ENCODE measurements at regions not wholly inside any gene's neighbourhood (a gene's known extent, or its start where the extent isn't known, plus 50 kb on each side); places are given as distances from the start of the nearest gene placed in this dataset.
A peak's percentile ranks its signal among the peaks of the same experiment; 100 is the strongest.

DNA sequence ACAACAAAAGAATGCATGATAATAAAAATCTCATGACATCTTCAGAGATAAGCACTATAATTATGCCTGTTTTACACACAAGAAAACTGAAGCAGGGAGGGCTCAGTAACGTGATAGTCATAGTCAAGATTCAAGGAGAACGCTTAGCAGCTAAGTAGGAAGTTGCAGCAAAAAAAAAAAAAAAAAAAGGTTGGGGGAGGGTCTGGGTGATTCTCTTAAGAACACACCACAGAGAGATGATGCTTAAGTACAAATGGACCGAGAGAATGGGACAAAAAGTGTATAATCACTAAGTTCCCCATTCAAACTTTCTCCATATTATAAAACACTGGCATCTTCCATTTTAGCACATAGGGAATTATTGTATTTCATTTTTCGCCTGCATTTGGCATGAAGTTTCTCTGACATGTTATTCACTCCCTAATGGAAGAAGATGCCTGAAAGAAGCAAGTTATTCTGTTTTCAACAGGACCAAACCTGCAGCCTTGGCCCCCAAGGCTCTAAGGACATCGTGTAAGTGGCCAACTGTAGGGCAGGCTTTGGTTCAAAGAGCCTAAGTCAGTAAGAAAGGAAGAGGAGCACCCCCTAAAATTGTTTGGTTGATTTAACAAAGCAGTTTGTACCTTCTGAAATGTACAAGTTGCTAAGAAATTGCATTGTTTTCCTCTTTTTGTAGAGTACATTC is 142.9 kb upstream of the TMPO start:
- ATAC-seq (no peak), DNase-seq (ENCODE audit: low spot score) (no peak)

DNA sequence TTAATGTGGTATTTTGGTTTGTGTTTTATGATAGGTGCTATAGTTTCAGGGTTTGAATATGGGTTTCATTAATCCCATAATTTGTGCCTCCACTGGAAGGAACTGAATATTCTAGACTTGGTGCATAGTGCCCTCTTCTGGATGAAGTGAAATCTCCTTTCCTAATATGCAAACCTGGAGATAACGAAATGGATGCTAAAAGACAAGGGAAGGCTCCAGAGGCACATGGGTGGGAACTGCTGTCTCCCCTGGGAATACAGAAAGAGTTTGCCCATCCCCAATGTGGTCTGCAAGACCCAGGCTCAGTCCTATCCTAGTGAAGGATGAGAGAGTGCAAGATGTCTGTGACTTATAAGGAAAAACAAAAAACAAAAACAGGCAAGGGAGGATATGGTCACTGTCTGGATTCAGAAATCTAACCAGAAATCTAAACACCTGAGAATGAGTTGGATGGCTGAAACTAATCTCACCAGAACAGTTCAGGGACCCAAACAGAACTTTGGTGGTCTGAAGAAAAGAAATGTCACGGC is 142.3 kb upstream of the TMPO start:
- DNase-seq (ENCODE audit: low spot score): no peak

GRCh38 chr12:98374007-98374406 is 141.4 kb upstream of the TMPO start:
- no peak for DNase-seq (ENCODE audit: low spot score)
- no peak for ATAC-seq

More for the DNA sequence above, 142.3 kb upstream of the TMPO start:
- ATAC-seq: peak; percentile 76

- ATAC-seq: no peak
- DNase-seq (ENCODE audit: low spot score): no peak
These were observed 136.3 kb upstream of the TMPO start for GRCh38 chr12:98379106-98379505.

- no peak for DNase-seq (ENCODE audit: low spot score)
- ATAC-seq: no peak
These were observed 129.7 kb upstream of the TMPO start for GRCh38 chr12:98385641-98386040.

DNA sequence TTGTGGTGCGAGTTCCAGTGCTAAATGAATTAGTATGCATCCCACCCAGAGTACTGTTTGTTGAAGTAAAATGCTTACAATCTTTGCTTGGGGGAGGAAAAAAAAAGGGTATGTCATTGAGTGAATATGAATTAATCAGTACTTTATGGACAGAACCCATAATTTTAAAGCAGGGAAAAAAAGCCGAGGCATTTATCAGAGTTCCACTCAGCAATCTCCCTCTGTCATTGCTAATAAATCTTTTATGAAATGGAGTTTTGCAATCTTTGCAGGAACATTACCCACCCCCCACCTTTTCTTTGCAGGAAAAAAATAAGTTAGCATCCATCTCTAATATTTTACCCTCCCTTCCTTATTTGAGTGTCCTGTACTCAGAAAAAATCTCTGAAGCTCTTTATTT is 127.9 kb upstream of the TMPO start:
- DNase-seq (ENCODE audit: low spot score) (no peak), ATAC-seq (no peak)

GRCh38 chr12:98388126-98388525 is 127.3 kb upstream of the TMPO start:
- ATAC-seq: no peak

DNA sequence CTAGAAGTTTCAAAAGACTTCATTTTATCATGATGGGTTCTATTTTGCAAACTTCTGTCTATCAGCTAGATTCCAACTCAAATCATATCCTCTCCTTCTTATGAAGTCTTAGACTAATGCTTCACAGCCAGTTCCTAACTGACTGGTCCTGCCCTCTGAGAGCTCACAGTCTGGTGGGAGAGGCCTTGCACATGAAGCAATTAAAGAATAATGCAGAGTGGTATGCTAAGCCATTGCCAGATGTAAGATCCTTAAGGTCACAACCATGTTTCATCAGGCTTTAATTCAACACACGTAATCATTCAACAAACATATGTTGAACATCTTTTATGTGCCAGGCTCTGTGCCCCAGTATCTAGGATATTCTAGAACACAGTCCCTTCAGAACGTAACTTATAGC is 125.8 kb upstream of the TMPO start:
- no peak for ATAC-seq
- DNase-seq (ENCODE audit: low spot score): no peak

More at GRCh38 chr12:98388126-98388525, 127.3 kb upstream of the TMPO start:
- no peak for DNase-seq (ENCODE audit: low spot score)

GRCh38 chr12:98397323-98398105 is 117.9 kb upstream of the TMPO start:
- peak; percentile 100 for ATAC-seq

GRCh38 chr12:98399532-98399931 is 115.9 kb upstream of the TMPO start:
- ATAC-seq: no peak
- no peak for DNase-seq (ENCODE audit: low spot score)

More at GRCh38 chr12:98397323-98398105, 117.9 kb upstream of the TMPO start:
- peak; percentile 81 for DNase-seq (ENCODE audit: low spot score)

DNA sequence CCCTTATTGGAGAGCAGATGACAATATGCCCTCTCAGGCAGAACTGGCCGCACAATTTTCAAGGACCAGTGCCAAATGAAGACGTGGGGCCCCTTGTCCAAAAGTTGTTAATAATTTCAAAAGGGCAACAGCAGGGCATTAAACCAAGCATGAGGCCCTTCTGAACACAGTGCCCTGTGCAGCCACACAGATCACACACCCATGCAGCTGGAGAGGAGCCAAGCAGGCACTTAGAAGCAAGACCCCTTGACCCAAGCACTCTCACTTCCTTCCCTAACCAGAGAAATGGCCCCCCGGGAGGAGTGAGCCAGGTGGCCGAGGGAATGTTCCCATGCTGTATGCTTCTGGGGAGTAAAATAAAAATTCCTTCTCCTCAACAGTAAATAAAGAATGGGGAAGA is 114.0 kb upstream of the TMPO start:
- ATAC-seq (no peak), DNase-seq (ENCODE audit: low spot score) (no peak)

DNA sequence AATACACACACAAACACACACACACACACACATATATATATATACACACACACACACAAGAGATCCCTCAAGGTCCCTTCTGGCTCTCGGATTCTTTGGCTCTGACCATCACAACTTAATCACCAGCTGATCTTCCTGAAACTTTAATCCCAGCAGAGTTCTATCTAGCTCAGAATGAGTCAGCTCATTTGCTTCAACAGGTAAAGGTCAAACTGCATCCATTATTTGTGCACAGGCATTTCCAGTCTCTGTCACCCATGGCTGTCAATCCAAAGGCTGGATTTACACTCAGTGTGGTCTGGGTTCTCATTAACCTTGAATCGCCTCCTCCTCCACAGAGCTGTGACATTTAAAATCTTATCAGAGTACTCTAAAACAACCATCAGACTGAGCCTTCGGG is 113.3 kb upstream of the TMPO start:
- ATAC-seq: no peak
- no peak for DNase-seq (ENCODE audit: low spot score)

GRCh38 chr12:98402671-98403070 is 112.7 kb upstream of the TMPO start:
- DNase-seq (ENCODE audit: low spot score) (no peak), ATAC-seq (no peak)

DNA sequence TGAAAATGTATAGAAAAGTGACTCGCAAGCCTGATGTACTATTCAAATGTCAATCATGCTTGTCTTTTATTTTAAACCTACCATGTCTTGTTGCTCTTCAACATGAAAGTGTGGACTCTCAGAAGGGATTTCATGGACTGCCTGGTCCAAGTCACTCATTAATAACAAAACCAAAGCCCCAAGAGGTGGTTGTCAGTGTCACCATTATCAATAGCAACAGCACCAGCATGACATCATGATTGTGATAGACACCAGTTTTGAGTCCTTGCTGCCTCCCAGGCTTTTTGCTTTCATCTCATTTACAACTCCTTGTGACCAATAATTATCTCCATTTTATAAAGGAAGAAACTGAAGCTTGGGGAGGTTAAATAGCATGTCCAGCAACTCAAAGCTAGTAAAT is 112.0 kb upstream of the TMPO start:
- no peak for ATAC-seq
- no peak for DNase-seq (ENCODE audit: low spot score)

DNA sequence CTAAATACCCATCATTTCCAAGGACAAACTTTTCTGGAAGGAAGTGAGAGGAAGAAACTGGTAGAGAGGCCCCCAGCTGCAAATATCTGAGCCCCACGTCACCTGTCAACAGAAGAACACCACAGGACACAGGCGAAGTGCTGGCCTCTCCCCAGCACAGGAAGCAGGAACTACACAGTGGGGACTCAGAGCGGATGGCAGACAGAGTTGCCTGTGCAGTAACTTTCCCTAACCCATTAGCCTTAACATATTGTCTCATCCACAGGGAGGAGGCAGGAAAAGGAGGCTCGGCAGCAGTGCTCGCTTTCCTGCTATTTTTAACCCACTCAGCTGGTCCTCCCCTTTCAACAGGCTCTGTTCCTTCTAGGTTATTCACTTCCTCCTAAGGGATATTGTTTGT is 111.5 kb upstream of the TMPO start:
- no peak for ATAC-seq

DNA sequence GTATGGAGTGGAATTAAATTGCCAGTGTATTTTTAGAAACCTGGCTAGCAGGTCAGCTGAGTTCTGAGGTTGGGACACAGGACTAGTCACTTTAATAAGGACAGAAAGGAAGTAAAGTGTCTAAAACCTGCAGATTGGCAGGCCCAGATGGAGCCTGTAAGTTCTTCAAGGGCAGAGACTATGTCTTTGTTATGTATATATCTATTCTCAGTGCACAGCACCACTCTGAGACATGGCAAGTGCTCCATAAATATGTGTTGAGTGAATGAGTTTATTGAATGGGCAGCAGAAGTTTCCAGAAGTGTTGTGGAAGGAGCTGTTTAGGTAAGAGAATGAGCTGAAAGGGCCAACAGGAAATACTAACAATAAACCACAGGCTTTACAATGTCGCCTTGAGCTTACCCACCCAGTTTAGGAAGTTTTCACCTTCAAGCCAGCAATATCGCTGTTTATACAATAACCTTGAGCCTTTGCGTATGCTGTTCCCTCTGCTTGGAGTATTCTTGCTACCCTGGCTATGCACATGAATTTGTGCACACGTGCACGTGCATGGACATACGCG is 109.5 kb upstream of the TMPO start:
- DNase-seq (ENCODE audit: low spot score) (no peak), ATAC-seq (no peak)

More for the DNA sequence above, 111.5 kb upstream of the TMPO start:
- DNase-seq (ENCODE audit: low spot score): no peak

GRCh38 chr12:98406378-98406777 is 109.0 kb upstream of the TMPO start:
- DNase-seq (ENCODE audit: low spot score) (no peak), ATAC-seq (no peak)

- ATAC-seq: no peak
- DNase-seq (ENCODE audit: low spot score): no peak
These were observed 106.7 kb upstream of the TMPO start for GRCh38 chr12:98408681-98409080.

DNA sequence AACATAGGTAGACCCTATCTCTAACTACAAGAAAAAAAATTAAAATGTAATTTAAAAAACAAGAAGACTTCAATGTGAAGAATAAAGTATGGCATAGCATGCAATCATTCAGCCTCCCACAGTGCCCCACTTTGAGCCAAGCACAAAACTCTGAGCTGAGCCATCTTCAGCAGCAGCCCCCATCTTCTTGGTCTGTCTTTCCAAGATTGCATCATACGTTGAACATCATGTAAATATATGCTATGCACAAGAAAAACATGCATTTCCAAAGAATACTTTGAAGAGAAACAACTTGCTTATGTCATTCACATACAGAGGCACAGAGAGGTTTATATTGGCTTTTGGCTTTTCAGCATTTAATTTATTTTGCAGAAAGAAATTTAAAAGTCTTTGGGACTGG is 105.8 kb upstream of the TMPO start:
- ATAC-seq (no peak), DNase-seq (ENCODE audit: low spot score) (no peak)

DNA sequence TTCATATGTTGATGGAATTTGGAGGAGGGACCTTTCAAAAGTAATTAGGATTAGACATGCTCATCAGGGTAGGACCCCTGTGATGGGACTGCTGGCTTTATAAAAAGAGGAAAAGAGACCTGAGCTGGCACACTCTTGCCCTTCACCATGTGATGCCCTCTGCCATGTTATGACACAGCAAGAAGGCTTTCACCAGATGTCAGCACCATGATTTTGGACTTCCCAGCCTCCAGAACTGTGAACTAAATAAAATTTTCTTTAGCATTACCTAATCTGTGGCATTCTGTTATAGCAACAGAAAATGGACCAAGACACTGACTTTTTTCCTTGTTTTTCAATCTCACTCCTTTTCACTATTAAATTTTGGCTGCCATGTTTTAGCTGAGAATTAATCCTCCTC is 105.0 kb upstream of the TMPO start:
- ATAC-seq (no peak), DNase-seq (ENCODE audit: low spot score) (no peak)

- ATAC-seq (no peak), DNase-seq (ENCODE audit: low spot score) (no peak)
These were observed 98.5 kb upstream of the TMPO start for GRCh38 chr12:98416845-98417244.

DNA sequence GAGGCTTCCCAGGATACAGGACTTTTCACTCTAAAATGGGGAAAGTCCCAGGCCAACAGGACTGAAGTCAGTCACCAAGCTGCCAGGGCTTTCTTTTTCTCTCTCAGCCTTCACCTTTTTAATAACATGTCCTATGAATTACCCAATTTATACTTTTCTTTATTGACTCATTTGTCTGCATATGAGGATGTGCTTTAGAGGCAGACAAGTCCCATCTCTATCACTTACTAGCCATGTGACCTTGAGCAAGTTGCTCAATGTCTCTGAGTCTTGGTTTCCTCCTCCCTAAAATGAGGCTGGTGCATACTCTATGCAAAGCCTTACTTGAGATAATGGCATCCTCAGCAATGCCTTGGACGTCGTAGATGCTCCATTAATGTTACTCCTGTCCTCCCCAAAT is 98.1 kb upstream of the TMPO start:
- DNase-seq (ENCODE audit: low spot score): no peak
- no peak for ATAC-seq
